MM.1S (cell line): ENCODE measurements at regions not wholly inside any gene's neighbourhood (a gene's known extent, or its start where the extent isn't known, plus 50 kb on each side); places are given as distances from the start of the nearest gene placed in this dataset.

Experiments used
- DNase-seq: peaks from one replicate; pipeline ENCODE4 v3.0.0-alpha.2; 2015
- H2AFZ ChIP-seq: fragments of 300-600 bp; sonication (generic); 2 replicates; pipeline ENCODE4 v1.6.0; 2016; ENCODE audit warnings: antibody characterized with exemption, low read length
- H3F3A ChIP-seq: fragments of 300-600 bp; sonication (generic); 2 replicates; pipeline ENCODE4 v1.6.1; 2016; ENCODE audit warnings: mild to moderate bottlenecking, antibody characterized with exemption, low read length, moderate library complexity, mixed read lengths; ENCODE audit not compliant: insufficient read depth
- H3K27ac ChIP-seq: fragments of 300-600 bp; sonication (generic); 2 replicates; pipeline ENCODE4 v1.5.1; 2016; ENCODE audit warnings: mild to moderate bottlenecking, low read length
- H3K27me3 ChIP-seq: fragments of 300-600 bp; sonication (generic); replicated peaks from 2 replicates; pipeline ENCODE4 v1.6.0; 2016; ENCODE audit warnings: low read length; ENCODE audit not compliant: insufficient read depth
- H3K36me3 ChIP-seq: fragments of 300-600 bp; sonication (generic); replicated peaks from 2 replicates; pipeline ENCODE4 v1.6.1; 2016; ENCODE audit warnings: mild to moderate bottlenecking, low read length, mixed read lengths; ENCODE audit not compliant: insufficient read depth
- H3K4me1 ChIP-seq: fragments of 300-600 bp; sonication (generic); 2 replicates; pipeline ENCODE4 v1.6.1; 2016; ENCODE audit warnings: low read length, mixed read lengths
- H3K4me2 ChIP-seq: fragments of 300-600 bp; sonication (generic); 2 replicates; pipeline ENCODE4 v1.6.0; 2016; ENCODE audit warnings: low read depth, low read length
- H3K4me3 ChIP-seq: fragments of 300-600 bp; sonication (generic); 2 replicates; pipeline ENCODE4 v1.5.1; 2016; ENCODE audit warnings: low read length, mixed read lengths
- H3K79me2 ChIP-seq: fragments of 300-600 bp; sonication (generic); 2 replicates; pipeline ENCODE4 v1.6.1; 2016; ENCODE audit warnings: mixed run types, low read length, mixed read lengths
- H3K9ac ChIP-seq: fragments of 300-600 bp; sonication (generic); 2 replicates; pipeline ENCODE4 v1.6.1; 2016; ENCODE audit warnings: low read length, mixed read lengths
- H3K9me2 ChIP-seq: fragments of 300-600 bp; sonication (generic); replicated peaks from 2 replicates; pipeline ENCODE4 v1.6.1; 2016; ENCODE audit warnings: mild to moderate bottlenecking, low read length, mixed read lengths; ENCODE audit not compliant: insufficient read depth
- H3K9me3 ChIP-seq: fragments of 300-600 bp; sonication (generic); replicated peaks from 2 replicates; pipeline ENCODE4 v1.6.1; 2016; ENCODE audit warnings: mild to moderate bottlenecking, low read length, mixed read lengths; ENCODE audit not compliant: insufficient read depth
- H4K20me1 ChIP-seq: fragments of 300-600 bp; sonication (generic); 2 replicates; pipeline ENCODE4 v1.6.1; 2016; ENCODE audit warnings: mild to moderate bottlenecking, low read length, moderate library complexity, mixed read lengths; ENCODE audit not compliant: insufficient read depth
- CTCF ChIP-seq: fragments of 300-600 bp; sonication (generic); IDR thresholded peaks from 2 replicates; pipeline ENCODE4 v1.5.1; 2016; ENCODE audit warnings: antibody characterized with exemption, low read length, mixed read lengths
- EZH2 ChIP-seq: fragments of 300-600 bp; sonication (generic); optimal IDR thresholded peaks from 2 replicates; pipeline ENCODE3; 2017; ENCODE audit warnings: low read depth, mild to moderate bottlenecking, antibody characterized with exemption, low read length, mixed read lengths
- EZH2phosphoT487 ChIP-seq: fragments of 300-600 bp; sonication (generic); IDR thresholded peaks from 2 replicates; pipeline ENCODE4 v1.6.1; 2018; ENCODE audit warnings: antibody characterized with exemption, low read length

GRCh38 chr2:47638430-47638829, 67.6 kb upstream of the KCNK12 start:
- Histone ChIP-seq H2AFZ (no peak overlapping the region), H3K4me2 (no peak overlapping the region), H3F3A (no peaks in the 10 kb centered on the region), H3K4me3 (no peak overlapping the region), H3K4me1 (no peaks in the 10 kb centered on the region), H3K27ac (no peak overlapping the region), H3K9me2 (no peaks in the 10 kb centered on the region), H3K9me3 (no peaks in the 10 kb centered on the region), H3K9ac (no peak overlapping the region), H3K79me2 (no peaks in the 10 kb centered on the region), H4K20me1 (no peaks in the 10 kb centered on the region), H3K27me3 (no peaks in the 10 kb centered on the region), H3K36me3 (no peaks in the 10 kb centered on the region)
- DNase-seq = no peak
- no peak for TF ChIP-seq EZH2phosphoT487
- TF ChIP-seq CTCF = no peak
- TF ChIP-seq EZH2 = no peak

GRCh38 chr2:47636596-47637264, 65.9 kb upstream of the KCNK12 start:
- Histone ChIP-seq H3K9me2 (no peaks in the 10 kb centered on the region), H3K36me3 (no peaks in the 10 kb centered on the region), H3K27me3 (no peaks in the 10 kb centered on the region), H3K4me2 (no peak overlapping the region), H3K79me2 (no peaks in the 10 kb centered on the region), H3K9me3 (no peaks in the 10 kb centered on the region), H3K9ac (no peak overlapping the region), H2AFZ (no peak overlapping the region), H3F3A (no peaks in the 10 kb centered on the region), H3K27ac (no peak overlapping the region), H4K20me1 (no peaks in the 10 kb centered on the region), H3K4me3 (no peak overlapping the region), H3K4me1 (no peaks in the 10 kb centered on the region)
- DNase-seq = no peak
- TF ChIP-seq EZH2 (no peak), CTCF (no peak), EZH2phosphoT487 (no peak)

GRCh38 chr2:47636176-47636575, 65.4 kb upstream of the KCNK12 start:
- Histone ChIP-seq H2AFZ (no peak overlapping the region), H3K4me1 (no peaks in the 10 kb centered on the region), H3K9me3 (no peaks in the 10 kb centered on the region), H3K4me2 (no peak overlapping the region), H3K27me3 (no peaks in the 10 kb centered on the region), H3K4me3 (no peak overlapping the region), H3K27ac (no peak overlapping the region), H3K9ac (no peak overlapping the region), H3K36me3 (no peaks in the 10 kb centered on the region), H3K79me2 (no peaks in the 10 kb centered on the region), H4K20me1 (no peaks in the 10 kb centered on the region), H3F3A (no peaks in the 10 kb centered on the region), H3K9me2 (no peaks in the 10 kb centered on the region)
- TF ChIP-seq CTCF (no peak), EZH2phosphoT487 (no peak), EZH2 (no peak)
- DNase-seq = no peak
